Right lobe of liver (tissue), 6 donors: ENCODE measurements at regions not wholly inside any gene's neighbourhood (a gene's known extent, or its start where the extent isn't known, plus 50 kb on each side); places are given as distances from the start of the nearest gene placed in this dataset.

Experiments used
- ATAC-seq, 4 donors: fragments of 200-7000 bp; cut with Tn5 transposase; one replicate each; pipeline ENCODE4 v1.9.1; 2020; ENCODE audit warnings: mild to moderate bottlenecking in 4 of 4, moderate library complexity in 4 of 4
- DNase-seq, 3 donors: peaks; one replicate each; pipeline ENCODE4 v3.0.0-alpha.2; 2020
- H3K27ac ChIP-seq, 3 donors: fragments of 200-600 bp; one replicate each; pipeline ENCODE4 v1.8.0; 2022
- H3K27me3 ChIP-seq, 2 donors: fragments of 200-600 bp; one replicate each; pipeline ENCODE4 v1.8.0; 2022
- H3K36me3 ChIP-seq, 4 donors: fragments of 200-600 bp; sonication (generic) in 1 of 4; one replicate each; pipeline versions ENCODE4 v1.5.1 to v1.8.0; 2017 to 2022; ENCODE audit warnings: control low read depth in 1 of 4
- H3K4me1 ChIP-seq, 4 donors: fragments of 200-600 bp; sonication (generic) in 1 of 4; one replicate each; pipeline versions ENCODE4 v1.5.1 to v1.8.0; 2017 to 2022; ENCODE audit warnings: control low read depth in 1 of 4
- H3K4me3 ChIP-seq, 3 donors: fragments of 200-600 bp; one replicate each; pipeline ENCODE4 v1.8.0; 2022
- H3K9me3 ChIP-seq, 4 donors: fragments of 200-600 bp; sonication (generic) in 1 of 4; one replicate each; pipeline versions ENCODE4 v1.5.1 to v1.8.0; 2017 to 2022; ENCODE audit warnings: control low read depth in 1 of 4
- CTCF ChIP-seq, 4 donors: fragments of 200-600 bp in 3 of 4; fragments of 450-650 bp in 1 of 4; IDR thresholded peaks; one replicate each; pipeline versions ENCODE4 v1.5.1 to v1.8.0; 2016 to 2022; ENCODE audit warnings: antibody characterized with exemption in 4 of 4, mild to moderate bottlenecking in 2 of 4
- POLR2A ChIP-seq: fragments of 450-650 bp; IDR thresholded peaks from one replicate; pipeline ENCODE4 v1.6.1; 2017; ENCODE audit warnings: antibody characterized with exemption, mild to moderate bottlenecking
- WGBS: methylation state at CpG from one replicate; pipeline ENCODE4 v1.1.6; 2018; ENCODE audit warnings: low coverage, low lambda C conversion rate; ENCODE audit not compliant: insufficient coverage; ENCODE audit errors: missing lambda C conversion rate; 5-methylcytosine and 5-hydroxymethylcytosine counted together
- intact Hi-C, 2 donors: fragments of 100-400 bp; cut with DNase I; formaldehyde crosslinking; loops; one replicate each; pipeline versions ENCODE4 v1.11.2 to v1.14.1; 2022
- donor health status: DM: no; HTN: yes; CAD: no.
- donor health status: DM: no; HTN: no; CAD: no.
- donor health status: DM: no; HTN: no; CAD: no.
- donor health status: DM: no; HTN: yes; CAD: no.
- donor health status: DM: no; HTN: yes; CAD: no.

GRCh38 chr18:25599443-25599842 lies 247.5 kb upstream of the ZNF521 start:
- Histone ChIP-seq H3K4me3 (no peak overlapping the region), H3K36me3 (no peaks in the 10 kb centered on the region), H3K9me3 (no peaks in the 10 kb centered on the region), H3K27ac (no peak overlapping the region), H3K27me3 (no peaks in the 10 kb centered on the region), H3K4me1 (no peaks in the 10 kb centered on the region)
- no peak for TF ChIP-seq CTCF (IDR thresholded peaks at IDR 0.05)
- TF ChIP-seq POLR2A: no peak
- ATAC-seq (no peak), DNase-seq (no peak)
- intact Hi-C loops: no loop called here

- TF ChIP-seq CTCF (IDR thresholded peaks at IDR 0.05) (no peak), POLR2A (no peak)
Observed at GRCh38 chr18:25597476-25597875, 245.5 kb upstream of the ZNF521 start.

GRCh38 chr18:25595274-25596060 lies 243.5 kb upstream of the ZNF521 start:
- WGBS: 52% methylated on average over 7 of the region's 7 CpGs
- H3K27me3 ChIP-seq: no peaks in the 10 kb centered on the region
- H3K36me3 ChIP-seq: no peaks in the 10 kb centered on the region
- no peaks in the 10 kb centered on the region for H3K9me3 ChIP-seq
- H3K4me1 ChIP-seq: no peaks in the 10 kb centered on the region
- DNase-seq (no peak), ATAC-seq (no peak)
- H3K4me3 ChIP-seq: no peak overlapping the region
- intact Hi-C loops: no loop called here
- TF ChIP-seq POLR2A (no peak), CTCF (IDR thresholded peaks at IDR 0.05) (no peak)
- H3K27ac ChIP-seq: no peak overlapping the region

More at GRCh38 chr18:25597476-25597875, 245.5 kb upstream of the ZNF521 start:
- Histone ChIP-seq H3K9me3 (no peaks in the 10 kb centered on the region), H3K27ac (no peak overlapping the region), H3K27me3 (no peaks in the 10 kb centered on the region), H3K36me3 (no peaks in the 10 kb centered on the region), H3K4me3 (no peak overlapping the region), H3K4me1 (no peaks in the 10 kb centered on the region)
- intact Hi-C loops: no loop called here
- DNase-seq (no peak), ATAC-seq (no peak)
- 53% methylated on average over 8 of the region's 9 CpGs for WGBS

GRCh38 chr18:25594351-25594750 lies 242.4 kb upstream of the ZNF521 start:
- ATAC-seq (no peak), DNase-seq (no peak)
- whole genome bisulfite sequencing: 100% methylated on average over 1 of the region's 1 CpG

More at GRCh38 chr18:25594351-25594750, 242.4 kb upstream of the ZNF521 start:
- Histone ChIP-seq H3K4me3 (no peak overlapping the region), H3K36me3 (no peaks in the 10 kb centered on the region), H3K9me3 (no peaks in the 10 kb centered on the region), H3K4me1 (no peaks in the 10 kb centered on the region), H3K27ac (no peak overlapping the region), H3K27me3 (no peaks in the 10 kb centered on the region)
- intact Hi-C loops: no loop called here
- TF ChIP-seq CTCF (IDR thresholded peaks at IDR 0.05): no peak
- no peak for TF ChIP-seq POLR2A
